HG03064 (cell line): ENCODE measurements at regions not wholly inside any gene's neighbourhood (a gene's known extent, or its start where the extent isn't known, plus 50 kb on each side); places are given as distances from the start of the nearest gene placed in this dataset.
A peak's percentile ranks its signal among the peaks of the same experiment; 100 is the strongest.
"Not testable (repeated sequence)": the region's sequence is repeated elsewhere in the genome, so short reads cannot be mapped to it uniquely, and the experiment has no call there.

Experiments used
- ATAC-seq: cut with Tn5 transposase; IDR thresholded peaks from one replicate; pipeline ENCODE4 v1.9.1; 2021; ENCODE audit warnings: low read depth; ENCODE audit not compliant: unreplicated experiment

DNA sequence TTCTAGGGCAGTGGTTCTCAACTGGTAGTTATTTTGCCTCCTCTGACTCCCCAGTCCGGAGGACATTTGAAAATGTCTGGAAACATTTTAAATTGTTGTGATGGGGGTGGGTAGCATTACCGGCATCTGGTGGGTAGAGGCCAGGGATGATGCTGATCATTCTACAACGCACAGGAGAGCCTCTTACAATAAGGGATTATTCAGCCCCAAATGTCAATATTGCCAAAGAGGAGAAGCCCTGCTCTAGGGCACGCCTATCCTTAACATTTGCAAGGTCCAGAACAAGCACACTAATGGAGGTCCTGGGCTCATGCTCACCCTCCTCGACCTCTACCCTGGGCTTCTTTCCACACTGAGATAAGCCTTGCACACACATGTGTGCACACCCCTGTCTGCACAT lies 106.4 kb downstream of the MINAR1 start:
- no peak for ATAC-seq

GRCh38 chr15:79539401-79539800 lies 107.3 kb downstream of the MINAR1 start:
- no peak for ATAC-seq

- no peak for ATAC-seq
Observed at GRCh38 chr15:79540551-79540950, 108.4 kb downstream of the MINAR1 start.

GRCh38 chr15:79541196-79541595 lies 109.1 kb downstream of the MINAR1 start:
- no peak for ATAC-seq

GRCh38 chr15:79543097-79543496 lies 111.0 kb downstream of the MINAR1 start:
- no peak for ATAC-seq

GRCh38 chr15:79549196-79549595 lies 117.1 kb downstream of the MINAR1 start:
- ATAC-seq: no peak

- no peak for ATAC-seq
Observed at GRCh38 chr15:79560384-79560783, 128.2 kb downstream of the MINAR1 start.

- ATAC-seq: no peak
Observed at GRCh38 chr15:79561982-79562381, 129.8 kb downstream of the MINAR1 start.

GRCh38 chr15:79562403-79562815 lies 130.3 kb downstream of the MINAR1 start:
- no peak for ATAC-seq

GRCh38 chr15:79562899-79563298 lies 130.8 kb downstream of the MINAR1 start:
- ATAC-seq: no peak

- no peak for ATAC-seq
Observed at GRCh38 chr15:79570004-79570403, 137.9 kb downstream of the MINAR1 start.

- no peak for ATAC-seq
Observed at GRCh38 chr15:79572691-79573404, 140.7 kb downstream of the MINAR1 start.

- ATAC-seq: not testable (repeated sequence)
Observed at GRCh38 chr15:79574431-79575273, 142.5 kb downstream of the MINAR1 start.

- ATAC-seq: no peak
Observed at GRCh38 chr15:79582650-79583049, 150.5 kb downstream of the MINAR1 start.

DNA sequence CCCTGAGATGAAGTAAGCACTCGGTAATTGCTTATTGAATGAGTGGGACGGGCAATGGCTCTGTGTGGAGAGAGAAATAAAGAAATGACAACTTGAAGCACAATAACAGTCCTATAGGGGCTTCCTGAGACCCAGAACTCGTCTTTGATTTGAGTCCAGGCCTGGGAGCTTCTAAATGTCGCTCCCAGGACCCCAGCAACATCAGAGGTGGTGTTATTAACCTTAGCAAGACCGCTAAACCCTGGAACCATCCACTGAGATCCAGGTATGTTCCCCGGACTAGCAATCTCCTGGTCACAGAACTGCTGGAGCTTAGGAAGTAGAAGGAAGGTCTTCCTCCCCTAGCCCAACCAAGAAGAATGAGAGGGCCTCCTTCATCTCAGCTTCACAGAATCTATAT lies 160.0 kb downstream of the MINAR1 start:
- no peak for ATAC-seq

DNA sequence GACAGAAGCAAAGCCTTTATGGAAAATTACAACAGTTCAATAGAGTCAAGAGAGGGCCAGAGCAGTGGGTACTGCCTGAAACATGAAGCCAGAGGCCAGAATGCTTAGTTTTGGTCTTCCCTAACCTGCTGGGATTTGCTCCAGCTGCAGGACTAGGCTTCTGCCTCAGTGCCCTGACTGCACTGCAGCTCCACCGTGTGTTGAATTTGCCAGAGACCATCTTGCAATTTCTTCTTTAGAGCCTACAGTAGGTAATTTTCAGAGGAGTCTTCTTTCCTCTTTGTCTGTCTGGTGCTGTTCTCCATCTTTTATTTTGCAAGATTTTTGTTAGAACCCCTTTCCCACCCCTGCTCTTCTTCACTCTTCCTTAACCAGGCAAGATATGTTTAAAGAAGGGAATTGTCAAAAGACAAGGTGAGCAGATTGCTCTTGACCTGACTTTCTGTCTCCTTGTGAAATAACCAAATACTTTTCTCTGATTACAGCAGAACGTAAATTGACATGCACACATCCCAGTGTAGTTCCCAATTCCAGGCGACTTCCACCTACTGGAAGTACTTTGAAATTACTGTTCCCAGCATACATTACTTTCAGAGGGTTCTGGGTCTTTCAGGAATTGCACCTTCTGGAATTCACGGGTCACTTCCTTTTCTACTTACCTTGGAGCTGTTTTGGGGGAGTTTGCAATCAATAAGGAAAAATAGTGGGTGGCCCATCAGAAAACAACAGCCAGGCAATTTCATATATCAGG lies 161.2 kb downstream of the MINAR1 start:
- ATAC-seq: no peak

GRCh38 chr15:79595306-79595705 lies 163.2 kb downstream of the MINAR1 start:
- ATAC-seq: no peak

DNA sequence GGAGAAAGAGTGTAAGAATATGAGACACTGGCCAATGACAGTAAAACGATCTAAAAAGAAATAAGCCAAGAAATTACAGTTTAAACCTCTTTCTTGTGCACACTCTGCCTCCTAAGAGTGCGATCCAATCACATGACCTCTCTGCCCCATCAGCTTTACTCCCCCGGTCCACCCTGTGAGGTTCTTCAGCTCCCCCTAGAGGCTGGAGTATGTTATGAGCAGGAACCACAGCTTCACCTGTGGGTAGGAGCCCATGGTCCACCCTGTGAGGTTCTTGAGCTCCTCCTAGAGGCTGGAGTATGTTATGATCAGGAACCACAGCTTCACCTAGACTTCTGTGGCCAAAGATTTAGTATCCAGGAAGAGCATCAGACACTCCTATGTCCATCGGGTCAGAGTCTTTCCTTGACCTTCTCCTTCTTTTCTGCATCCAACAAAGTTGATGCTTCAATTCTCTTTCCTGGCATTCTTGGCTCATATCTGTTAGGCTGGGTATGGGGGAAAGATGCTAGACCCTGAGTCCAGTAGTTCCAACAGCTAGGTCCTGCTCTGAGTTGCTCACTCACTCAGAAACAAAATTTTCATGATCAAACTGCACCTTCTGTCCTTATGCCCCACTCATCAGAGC lies 164.0 kb downstream of the MINAR1 start:
- ATAC-seq: peak; percentile 92

DNA sequence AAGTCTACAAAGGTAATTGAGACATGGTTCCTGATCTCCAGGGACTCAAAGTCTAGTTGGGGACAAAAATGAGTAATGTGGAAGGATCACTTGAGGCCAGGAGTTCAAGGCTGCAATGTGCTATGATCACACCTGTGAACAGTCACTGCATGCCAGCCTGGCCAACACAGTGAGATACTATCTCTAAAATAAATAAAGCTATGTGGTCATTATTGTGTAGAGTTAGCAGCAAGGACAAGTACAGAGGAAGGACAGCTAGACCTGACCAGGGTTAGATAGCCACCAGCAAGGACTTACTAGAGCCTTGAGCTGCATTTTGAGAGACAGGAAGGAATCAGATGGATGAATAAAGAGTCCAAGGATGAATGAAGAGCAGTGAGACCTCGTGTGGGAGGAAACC lies 166.5 kb downstream of the MINAR1 start:
- ATAC-seq: no peak

DNA sequence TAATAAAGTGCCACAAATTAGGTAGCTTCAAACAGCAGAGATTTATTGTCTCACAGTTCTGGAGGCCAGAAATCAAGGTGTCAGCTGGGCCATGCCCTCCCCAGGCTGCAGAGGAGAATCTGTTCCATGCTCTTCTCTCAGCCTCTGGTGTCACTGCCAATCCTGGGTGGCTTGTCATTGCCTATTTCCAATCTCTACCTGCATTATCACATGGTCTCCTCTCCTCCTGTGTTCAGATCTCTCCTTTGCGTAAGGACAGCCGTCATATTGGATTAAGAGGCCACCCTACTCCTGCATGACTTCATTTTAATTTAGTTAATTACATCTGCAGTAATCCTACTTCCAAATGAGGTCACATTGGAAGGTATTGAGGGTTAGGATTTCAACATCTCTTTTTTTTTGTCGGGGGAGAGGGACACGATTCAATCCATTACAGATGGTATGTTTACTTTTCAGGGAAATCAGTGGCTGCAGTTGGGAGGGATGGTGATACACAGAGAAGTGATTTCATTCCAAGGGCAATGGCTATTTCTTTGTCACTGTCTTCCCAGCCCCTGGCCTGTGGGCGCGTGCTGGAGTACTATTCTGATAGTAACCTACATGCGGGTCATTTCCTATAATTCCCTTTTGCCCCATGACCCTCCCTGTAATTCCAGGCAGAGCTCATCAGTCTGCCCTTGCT lies 169.4 kb downstream of the MINAR1 start:
- no peak for ATAC-seq
